GM21360 (cell line): ENCODE measurements at regions not wholly inside any gene's neighbourhood (a gene's known extent, or its start where the extent isn't known, plus 50 kb on each side); places are given as distances from the start of the nearest gene placed in this dataset.

ENCODE experiments used
- ATAC-seq: cut with Tn5 transposase; IDR thresholded peaks from one replicate; pipeline ENCODE4 v1.9.1; 2021; ENCODE audit warnings: mild to moderate bottlenecking, moderate library complexity; ENCODE audit not compliant: unreplicated experiment

GRCh38 chr2:134191835-134192234 is 62.0 kb upstream of the MGAT5 start:
- no peak for ATAC-seq

GRCh38 chr2:134193006-134193405 is 60.9 kb upstream of the MGAT5 start:
- ATAC-seq: no peak

GRCh38 chr2:134194519-134194918 is 59.4 kb upstream of the MGAT5 start:
- no peak for ATAC-seq

GRCh38 chr2:134195341-134195740 is 58.5 kb upstream of the MGAT5 start:
- ATAC-seq: no peak

GRCh38 chr2:134197445-134197844 is 56.4 kb upstream of the MGAT5 start:
- no peak for ATAC-seq

- ATAC-seq: no peak
These were observed 55.8 kb upstream of the MGAT5 start for GRCh38 chr2:134198006-134198634.

- no peak for ATAC-seq
These were observed 54.7 kb upstream of the MGAT5 start for GRCh38 chr2:134199123-134199522.

GRCh38 chr2:134200036-134200618 is 53.7 kb upstream of the MGAT5 start:
- ATAC-seq: no peak

GRCh38 chr2:134201533-134201932 is 52.3 kb upstream of the MGAT5 start:
- no peak for ATAC-seq

GRCh38 chr2:134202371-134202770 is 51.5 kb upstream of the MGAT5 start:
- no peak for ATAC-seq

- no peak for ATAC-seq
These were observed 50.7 kb upstream of the MGAT5 start for GRCh38 chr2:134203175-134203574.
